GM21576 (cell line): ENCODE measurements at regions not wholly inside any gene's neighbourhood (a gene's known extent, or its start where the extent isn't known, plus 50 kb on each side); places are given as distances from the start of the nearest gene placed in this dataset.

Source experiments
- ATAC-seq: cut with Tn5 transposase; IDR thresholded peaks from one replicate; pipeline ENCODE4 v1.9.1; 2021; ENCODE audit warnings: mild to moderate bottlenecking, moderate library complexity; ENCODE audit not compliant: unreplicated experiment

DNA sequence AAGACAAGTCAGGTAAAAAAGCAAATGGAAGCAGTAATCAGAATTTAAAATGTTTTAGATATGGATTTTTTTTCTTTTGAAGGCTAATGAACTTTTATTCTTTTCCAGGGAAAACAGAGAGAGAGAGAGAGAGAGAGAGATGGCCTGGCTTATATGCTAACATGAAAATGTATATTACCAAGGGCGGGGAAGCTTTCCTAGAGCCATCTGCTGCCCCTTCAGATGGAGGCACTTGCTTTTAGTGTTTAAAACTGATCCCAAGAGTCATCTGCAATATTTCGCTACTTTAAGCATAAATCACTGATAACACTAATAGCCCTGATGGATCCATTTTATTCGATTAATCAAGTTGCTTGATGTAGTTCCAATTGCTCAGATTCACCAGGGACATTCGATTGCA, 186.1 kb upstream of the ADAMTS16 start:
- no peak for ATAC-seq

- ATAC-seq = no peak
Measured at GRCh38 chr5:4963265-4963664, 176.9 kb upstream of the ADAMTS16 start.

GRCh38 chr5:4969351-4969750, 170.8 kb upstream of the ADAMTS16 start:
- no peak for ATAC-seq

DNA sequence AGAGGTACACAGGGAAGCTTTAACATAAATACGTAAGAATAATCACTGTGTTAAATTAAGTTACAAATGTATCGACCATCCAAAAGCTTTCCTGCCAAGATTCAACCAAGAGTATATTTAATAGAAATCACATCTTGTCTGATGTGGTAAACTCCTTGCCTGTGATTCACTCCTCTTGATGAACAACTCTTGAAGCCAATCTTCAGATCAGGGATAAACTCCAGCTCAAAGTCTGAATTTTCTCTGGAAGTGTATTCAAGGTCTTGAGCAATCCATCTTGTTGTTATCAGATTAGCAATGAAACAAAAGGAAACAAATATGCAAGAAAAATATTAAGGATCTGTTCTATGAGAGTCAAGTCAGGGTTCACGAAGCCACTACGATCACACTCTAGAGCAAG, 170.0 kb upstream of the ADAMTS16 start:
- ATAC-seq = no peak

DNA sequence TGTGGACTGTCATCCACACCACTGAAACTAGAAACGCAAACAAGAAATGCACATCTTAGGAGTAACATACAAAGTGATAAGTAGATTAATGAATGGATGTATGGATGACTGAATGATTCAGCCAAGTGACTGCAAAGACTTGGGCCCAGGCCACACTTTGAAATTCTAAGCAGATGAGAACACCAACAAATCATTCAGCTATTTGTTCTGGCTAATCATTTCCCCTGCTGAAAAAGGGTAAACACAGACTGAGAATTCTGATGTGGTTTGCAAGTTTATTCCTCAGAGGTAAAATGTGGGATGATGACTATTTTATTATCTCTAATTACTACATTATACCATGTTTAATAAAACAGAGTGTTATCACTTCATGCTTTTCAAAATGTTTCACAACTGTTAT, 163.2 kb upstream of the ADAMTS16 start:
- no peak for ATAC-seq

GRCh38 chr5:4977416-4978110, 162.6 kb upstream of the ADAMTS16 start:
- no peak for ATAC-seq

- no peak for ATAC-seq
Measured at GRCh38 chr5:4980201-4980600, 159.9 kb upstream of the ADAMTS16 start.

GRCh38 chr5:4981608-4982007, 158.5 kb upstream of the ADAMTS16 start:
- no peak for ATAC-seq

DNA sequence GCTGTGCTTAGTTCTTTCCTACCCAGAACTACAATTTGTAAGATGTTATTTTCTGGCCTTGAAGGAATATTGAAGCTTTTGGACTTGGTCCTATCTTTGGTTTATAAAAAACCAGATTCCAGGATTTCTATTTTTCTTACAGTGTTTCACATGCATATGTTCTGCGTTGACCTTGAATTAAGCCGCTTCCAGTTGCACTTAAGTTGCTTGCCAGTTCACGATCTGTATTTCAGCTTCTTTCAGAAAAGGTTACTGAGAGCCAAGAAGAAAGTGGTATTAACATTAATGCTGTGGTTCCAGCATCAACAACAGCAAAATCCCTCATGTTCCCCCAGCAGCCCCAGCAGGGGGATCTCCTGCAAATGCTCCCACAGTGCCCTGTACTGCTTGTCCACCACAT, 156.4 kb upstream of the ADAMTS16 start:
- no peak for ATAC-seq

DNA sequence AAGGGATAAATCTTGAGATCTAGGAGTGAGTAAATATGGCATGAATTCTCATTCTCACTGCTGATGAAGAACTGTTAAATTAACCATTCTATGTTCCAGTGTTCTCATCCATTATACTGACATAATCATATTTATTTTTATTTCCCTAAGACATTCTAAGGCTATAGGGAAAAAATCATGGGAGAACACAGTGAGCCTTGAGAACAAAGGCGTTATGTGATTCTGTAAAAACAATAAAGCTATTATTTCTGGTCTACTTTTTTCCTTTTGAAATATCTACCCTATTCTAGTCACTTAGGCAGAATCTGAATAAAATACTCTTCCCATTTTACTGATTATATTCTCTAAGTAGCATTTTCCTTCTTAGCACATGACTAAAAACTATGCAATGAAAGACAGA, 155.7 kb upstream of the ADAMTS16 start:
- ATAC-seq = no peak

DNA sequence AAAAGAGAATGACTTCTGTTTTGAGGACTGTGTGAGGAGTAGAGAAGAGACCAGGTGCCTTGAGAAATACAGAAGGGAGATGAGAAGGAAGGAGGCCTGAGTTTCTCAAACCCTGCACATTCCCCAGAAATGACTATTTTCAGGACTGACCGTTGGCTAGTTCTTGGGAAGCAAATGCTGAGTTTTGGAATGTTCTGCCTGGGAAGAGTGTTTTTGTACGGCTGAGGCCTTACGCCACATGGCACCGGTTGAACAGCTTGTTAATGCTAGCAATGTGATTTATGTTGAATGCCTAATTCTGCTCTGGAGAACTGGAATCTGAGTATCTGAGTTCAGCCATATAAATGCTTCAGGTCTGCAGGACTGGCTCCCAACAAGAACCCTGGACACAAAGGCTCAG, 152.7 kb upstream of the ADAMTS16 start:
- no peak for ATAC-seq

DNA sequence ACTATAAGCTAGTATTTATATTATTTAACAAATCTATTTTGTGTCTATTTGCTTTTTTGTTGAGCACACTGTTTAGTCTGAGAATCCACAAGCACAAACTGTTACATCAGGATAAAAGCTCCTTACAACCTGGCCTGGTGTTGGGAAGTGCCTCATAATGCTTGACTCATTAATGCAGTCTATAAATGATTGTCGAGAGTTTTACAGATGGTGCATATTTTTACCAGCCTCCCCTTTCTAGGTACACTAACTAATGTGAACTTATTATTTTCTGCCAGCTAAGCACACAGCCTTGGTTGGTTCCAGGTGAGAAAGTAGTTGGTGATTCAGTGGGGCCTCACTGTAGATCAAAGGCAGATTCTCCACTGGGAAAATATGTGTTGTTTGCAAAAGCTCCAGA, 151.0 kb upstream of the ADAMTS16 start:
- no peak for ATAC-seq

GRCh38 chr5:4990017-4990416, 150.1 kb upstream of the ADAMTS16 start:
- no peak for ATAC-seq

DNA sequence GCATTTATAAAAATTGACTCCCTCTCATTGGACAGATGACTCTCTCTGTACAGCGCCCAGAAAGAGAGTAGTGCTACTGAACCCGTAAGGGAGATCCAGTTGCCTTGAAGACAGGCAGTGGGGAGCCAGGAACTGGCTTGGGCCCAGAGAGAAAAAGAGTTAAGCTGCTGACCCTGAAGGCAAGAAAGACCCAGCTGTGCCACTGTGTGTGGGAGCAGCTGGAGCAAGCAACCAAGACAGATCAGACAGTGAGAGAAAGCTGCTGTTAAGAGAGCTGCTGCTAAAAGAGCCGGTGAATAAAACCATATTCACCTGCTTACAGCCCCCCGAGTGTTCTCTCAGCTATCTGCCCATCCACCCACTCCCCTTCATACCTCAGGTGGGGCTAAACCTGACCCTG, 149.7 kb upstream of the ADAMTS16 start:
- no peak for ATAC-seq

- ATAC-seq = no peak
Measured at GRCh38 chr5:4991925-4992324, 148.2 kb upstream of the ADAMTS16 start.

GRCh38 chr5:4995014-4995413, 145.1 kb upstream of the ADAMTS16 start:
- ATAC-seq = no peak

- no peak for ATAC-seq
Measured at GRCh38 chr5:5005353-5005752, 134.8 kb upstream of the ADAMTS16 start.

- ATAC-seq = no peak
Measured at GRCh38 chr5:5006548-5006947, 133.6 kb upstream of the ADAMTS16 start.

GRCh38 chr5:5009240-5009639, 130.9 kb upstream of the ADAMTS16 start:
- ATAC-seq = no peak

DNA sequence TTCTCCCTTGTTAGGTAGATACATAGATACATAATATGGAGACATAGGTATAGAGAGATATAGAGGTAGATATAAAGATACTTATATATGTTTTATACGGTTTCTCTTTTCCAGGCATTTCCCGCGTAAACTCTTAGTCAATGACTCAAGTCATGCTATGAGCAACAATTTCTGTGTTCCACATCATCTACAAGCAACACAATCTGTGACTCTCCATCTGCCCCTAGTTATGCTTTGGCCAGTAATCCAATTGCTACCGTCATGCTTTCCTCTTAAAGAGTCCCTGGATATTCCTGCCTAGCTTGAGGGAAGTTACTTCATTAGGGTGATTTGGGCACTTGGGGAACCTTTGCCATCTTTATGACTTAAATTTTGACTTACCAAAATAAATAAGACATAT, 129.0 kb upstream of the ADAMTS16 start:
- ATAC-seq = no peak

DNA sequence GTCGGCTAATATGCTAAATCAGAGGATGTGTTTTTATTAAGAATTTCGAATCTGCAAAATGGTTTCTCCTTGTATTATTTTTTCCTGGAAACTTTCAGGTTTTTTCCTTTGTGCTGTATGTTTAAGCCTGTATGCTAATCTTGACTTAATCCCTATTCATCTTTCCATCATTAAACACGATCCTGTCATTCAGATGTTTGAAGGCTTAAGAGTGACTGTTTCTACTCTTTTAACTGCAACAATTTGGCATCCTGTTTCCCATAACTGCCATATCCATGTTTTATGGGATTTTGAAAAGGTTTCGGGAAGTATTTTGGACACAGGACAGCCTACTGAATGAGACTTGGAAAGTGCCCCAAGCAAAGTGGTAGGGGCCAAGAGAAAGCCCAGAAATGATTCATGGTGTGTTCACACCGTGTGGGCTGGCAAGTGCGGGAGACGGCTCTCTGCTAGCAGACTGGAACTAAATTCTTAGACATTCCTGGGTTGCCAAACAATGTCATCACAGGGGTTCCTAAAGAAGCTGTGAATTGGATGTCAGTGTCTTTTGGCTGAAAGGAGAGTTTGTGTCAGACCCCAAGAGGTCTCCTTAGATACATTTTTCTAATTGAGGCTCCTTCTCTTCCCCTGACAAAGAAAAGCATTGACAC, 125.4 kb upstream of the ADAMTS16 start:
- ATAC-seq = no peak

DNA sequence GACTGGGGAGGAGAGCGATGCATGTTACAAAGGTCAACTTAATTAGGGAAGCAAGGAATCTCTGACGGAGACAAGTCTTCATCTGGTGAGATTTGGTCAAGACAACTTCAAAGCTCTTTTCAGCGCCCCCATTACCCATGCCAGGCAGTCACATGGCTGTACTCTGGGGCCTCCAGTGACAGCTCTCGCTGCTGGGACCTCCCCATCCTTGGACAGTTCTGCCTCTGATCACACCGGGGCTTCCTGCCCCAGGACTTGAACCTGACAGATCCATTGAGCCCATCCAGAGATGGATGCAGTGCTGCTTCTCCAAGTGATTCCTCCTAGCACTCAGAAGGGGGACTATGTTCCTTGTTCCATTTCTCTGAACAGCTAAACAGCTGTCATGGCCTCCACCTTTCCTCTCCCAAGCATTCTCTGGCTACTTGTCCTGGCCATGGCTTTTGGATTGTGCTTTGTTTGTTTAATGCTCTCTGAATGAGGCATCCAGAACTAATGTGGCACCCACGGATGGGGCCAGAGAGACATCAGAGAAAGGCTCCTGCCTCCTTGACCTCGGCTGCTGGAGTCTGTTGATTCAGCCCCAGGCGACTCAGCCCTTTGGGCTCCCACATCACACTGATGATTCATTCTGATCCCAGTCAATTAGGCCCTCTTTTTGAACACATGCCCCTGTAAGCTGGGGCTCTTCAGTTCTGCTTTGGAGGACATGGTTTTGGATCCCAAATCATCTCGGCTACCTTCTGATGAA, 122.1 kb upstream of the ADAMTS16 start:
- no peak for ATAC-seq
